ENCODE measurements at regions not wholly inside any gene's neighbourhood (a gene's known extent, or its start where the extent isn't known, plus 50 kb on each side); places are given as distances from the start of the nearest gene placed in this dataset.
"Not testable (repeated sequence)": the region's sequence is repeated elsewhere in the genome, so short reads cannot be mapped to it uniquely, and the experiment has no call there.

GRCh38 chr12:94863321-94864035 is 140.0 kb downstream of the NDUFA12 start:
- DNase-seq (ENCODE audit: low read depth, low spot score), result no peak
- no peak overlapping the region for H3K27ac ChIP-seq

- no peak overlapping the region for H3K27ac ChIP-seq
- DNase-seq (ENCODE audit: low read depth, low spot score), result no peak
Measured at GRCh38 chr12:94862421-94862820, 141.1 kb downstream of the NDUFA12 start.

- H3K27ac ChIP-seq, result no peak overlapping the region
- no peak for DNase-seq (ENCODE audit: low read depth, low spot score)
Measured at GRCh38 chr12:94856324-94856723, 147.2 kb downstream of the NDUFA12 start.

GRCh38 chr12:94855853-94856252 is 147.6 kb downstream of the NDUFA12 start:
- H3K27ac ChIP-seq, result no peak overlapping the region
- no peak for DNase-seq (ENCODE audit: low read depth, low spot score)

- no peak overlapping the region for H3K27ac ChIP-seq
- no peak for DNase-seq (ENCODE audit: low read depth, low spot score)
Measured at GRCh38 chr12:94851396-94852028, 152.0 kb downstream of the NDUFA12 start.

- DNase-seq (ENCODE audit: low read depth, low spot score), result no peak
Measured at GRCh38 chr12:94849411-94849976, 154.0 kb downstream of the NDUFA12 start.

GRCh38 chr12:94848966-94849365 is 154.5 kb downstream of the NDUFA12 start:
- no peak overlapping the region for H3K27ac ChIP-seq
- DNase-seq (ENCODE audit: low read depth, low spot score), result no peak

More at GRCh38 chr12:94849411-94849976, 154.0 kb downstream of the NDUFA12 start:
- no peak overlapping the region for H3K27ac ChIP-seq

GRCh38 chr12:94845110-94845509 is 158.4 kb downstream of the NDUFA12 start:
- DNase-seq (ENCODE audit: low read depth, low spot score), result no peak
- no peak overlapping the region for H3K27ac ChIP-seq

- H3K27ac ChIP-seq, result no peak overlapping the region
- no peak for DNase-seq (ENCODE audit: low read depth, low spot score)
Measured at GRCh38 chr12:94844452-94844851, 159.0 kb downstream of the NDUFA12 start.

- no peak overlapping the region for H3K27ac ChIP-seq
- DNase-seq (ENCODE audit: low read depth, low spot score), result no peak
Measured at GRCh38 chr12:94841904-94842610, 161.4 kb downstream of the NDUFA12 start.

GRCh38 chr12:94841177-94841576 is 162.3 kb downstream of the NDUFA12 start:
- no peak for DNase-seq (ENCODE audit: low read depth, low spot score)
- H3K27ac ChIP-seq, result no peak overlapping the region

GRCh38 chr12:94839347-94839746 is 164.2 kb downstream of the NDUFA12 start:
- DNase-seq (ENCODE audit: low read depth, low spot score), result no peak
- H3K27ac ChIP-seq, result no peak overlapping the region

GRCh38 chr12:94836952-94837670 is 166.4 kb downstream of the NDUFA12 start:
- DNase-seq (ENCODE audit: low read depth, low spot score); H3K27ac ChIP-seq: not testable (repeated sequence)

GRCh38 chr12:94834036-94834625 is 169.4 kb downstream of the NDUFA12 start:
- no peak overlapping the region for H3K27ac ChIP-seq
- DNase-seq (ENCODE audit: low read depth, low spot score), result no peak

GRCh38 chr12:94832780-94833681 is 170.5 kb downstream of the NDUFA12 start:
- H3K27ac ChIP-seq, result no peak overlapping the region
- no peak for DNase-seq (ENCODE audit: low read depth, low spot score)

- no peak overlapping the region for H3K27ac ChIP-seq
- DNase-seq (ENCODE audit: low read depth, low spot score), result no peak
Measured at GRCh38 chr12:94832105-94832504, 171.4 kb downstream of the NDUFA12 start.

- no peak for DNase-seq (ENCODE audit: low read depth, low spot score)
- no peak overlapping the region for H3K27ac ChIP-seq
Measured at GRCh38 chr12:94831081-94831751, 172.3 kb downstream of the NDUFA12 start.

GRCh38 chr12:94829552-94829951 is 173.9 kb downstream of the NDUFA12 start:
- H3K27ac ChIP-seq, result no peak overlapping the region
- DNase-seq (ENCODE audit: low read depth, low spot score), result no peak
